ENCODE measurements at regions not wholly inside any gene's neighbourhood (a gene's known extent, or its start where the extent isn't known, plus 50 kb on each side); places are given as distances from the start of the nearest gene placed in this dataset.

- TF ChIP-seq CTCF (IDR thresholded peaks at IDR 0.05) = no peak
These were observed 92.9 kb upstream of the BHLHE23 start for GRCh38 chr20:63099456-63100173.

- TF ChIP-seq CTCF (IDR thresholded peaks at IDR 0.05) = no peak
These were observed 91.5 kb upstream of the BHLHE23 start for GRCh38 chr20:63098195-63098810.

DNA sequence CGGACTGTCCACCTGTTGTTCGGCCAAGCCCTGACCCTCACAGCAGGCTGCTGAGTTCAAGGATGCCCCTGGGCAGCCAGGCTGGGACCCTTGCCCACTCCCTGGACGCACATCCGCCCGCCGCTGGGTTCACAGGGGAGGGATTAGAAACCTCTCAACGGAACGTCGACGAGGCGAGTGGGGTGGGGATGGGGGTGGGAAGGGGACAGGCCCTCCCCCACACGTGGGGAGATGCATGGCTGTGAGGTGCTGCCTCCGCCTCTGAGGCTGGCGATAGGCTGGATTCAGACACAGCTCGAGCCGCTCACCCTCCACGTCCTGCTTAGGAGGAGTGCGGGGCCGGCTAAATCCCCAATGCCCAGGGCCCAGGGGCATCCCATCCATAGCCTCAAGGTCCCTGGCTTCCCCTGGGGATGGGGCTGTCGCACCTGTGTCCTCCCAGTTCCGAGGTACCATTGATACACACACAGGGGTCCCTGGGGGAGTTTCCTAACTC is 90.6 kb upstream of the BHLHE23 start:
- no peak for TF ChIP-seq CTCF (IDR thresholded peaks at IDR 0.05)

- no peak for TF ChIP-seq CTCF (IDR thresholded peaks at IDR 0.05)
These were observed 90.0 kb upstream of the BHLHE23 start for GRCh38 chr20:63096681-63097335.

- TF ChIP-seq CTCF (IDR thresholded peaks at IDR 0.05) = no peak
These were observed 89.2 kb upstream of the BHLHE23 start for GRCh38 chr20:63095718-63096654.

DNA sequence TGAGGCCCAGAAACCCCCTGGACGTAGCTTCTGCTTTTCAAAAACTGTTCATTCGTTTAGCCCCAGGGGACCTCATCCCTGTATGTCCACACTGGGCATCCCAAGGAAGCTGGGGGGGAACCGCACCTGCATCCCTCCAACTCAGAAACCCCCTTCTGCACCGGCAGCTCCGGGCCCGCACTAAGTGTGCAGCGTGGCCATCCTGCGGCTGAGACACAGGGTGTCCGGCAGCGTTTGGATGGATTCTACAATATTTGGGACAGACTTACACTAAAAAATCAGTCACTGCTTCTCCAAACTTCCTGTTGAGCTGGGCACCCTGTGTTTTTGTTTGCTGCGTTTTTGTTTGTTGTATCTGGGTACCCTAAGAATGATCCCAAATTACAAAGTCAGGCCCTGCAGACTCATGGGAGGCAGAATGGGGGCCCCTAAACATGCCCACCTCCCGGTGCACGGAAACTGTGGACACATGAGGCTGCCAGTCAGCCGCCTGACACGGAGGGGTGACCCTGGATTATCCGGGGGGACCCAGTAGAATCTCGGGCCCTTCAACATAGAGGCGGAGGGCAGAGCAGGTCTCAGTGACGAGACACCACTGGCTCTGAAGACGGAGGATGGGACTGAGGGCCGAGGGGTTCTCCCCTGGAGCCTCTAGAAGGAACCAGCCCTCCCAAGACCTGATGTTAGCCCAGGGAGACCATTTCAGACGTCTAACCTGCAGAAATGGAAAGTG is 88.2 kb upstream of the BHLHE23 start:
- TF ChIP-seq CTCF (IDR thresholded peaks at IDR 0.05) = no peak
